ENCODE measurements at regions not wholly inside any gene's neighbourhood (a gene's known extent, or its start where the extent isn't known, plus 50 kb on each side); places are given as distances from the start of the nearest gene placed in this dataset.
"Not testable (repeated sequence)": the region's sequence is repeated elsewhere in the genome, so short reads cannot be mapped to it uniquely, and the experiment has no call there.

- Histone ChIP-seq H3K27ac (ENCODE audit: low read depth in 1 of 2, low read length in 1 of 2) (no peak overlapping the region), H3K4me3 (no peak overlapping the region), H3K9me3 (ENCODE audit: control insufficient read depth in 4 of 4, insufficient read depth in 3 of 4, low read length in 3 of 4) (no peaks in the 10 kb centered on the region), H3K4me1 (ENCODE audit: control insufficient read depth in 5 of 5, insufficient read depth in 5 of 5, low read length in 5 of 5) (no peaks in the 10 kb centered on the region), H3K36me3 (ENCODE audit: control insufficient read depth in 4 of 4, insufficient read depth in 4 of 4, low read length in 4 of 4) (no peaks in the 10 kb centered on the region), H3K27me3 (ENCODE audit: control insufficient read depth in 3 of 3, insufficient read depth in 3 of 3, low read length in 2 of 3) (no peaks in the 10 kb centered on the region), H3K9ac (ENCODE audit: insufficient read depth in 1 of 2, low read length in 2 of 2) (no peak overlapping the region)
- DNase-seq (no peak), ATAC-seq (ENCODE audit: insufficient read depth, low FRiP score) (no peak)
- WGBS, 2 donors = 54 to 59% methylated on average over 1 of the region's 1 CpG
- no peak for TF ChIP-seq CTCF (IDR thresholded peaks at IDR 0.05; ENCODE audit: control extremely low read depth, extremely low read depth)
These were observed 888.1 kb downstream of the TMEM121 start for GRCh38 chr14:106414464-106414863.

- Histone ChIP-seq H3K27me3 (ENCODE audit: control insufficient read depth in 3 of 3, insufficient read depth in 3 of 3, low read length in 2 of 3) (no peaks in the 10 kb centered on the region), H3K4me1 (ENCODE audit: control insufficient read depth in 5 of 5, insufficient read depth in 5 of 5, low read length in 5 of 5) (no peaks in the 10 kb centered on the region)
- no peak for TF ChIP-seq CTCF (IDR thresholded peaks at IDR 0.05; ENCODE audit: control extremely low read depth, extremely low read depth)
These were observed 891.1 kb downstream of the TMEM121 start for GRCh38 chr14:106417224-106418049.

GRCh38 chr14:106419376-106419965 lies 893.1 kb downstream of the TMEM121 start:
- DNase-seq (no peak), ATAC-seq (ENCODE audit: insufficient read depth, low FRiP score) (no peak)
- H3K9ac ChIP-seq (ENCODE audit: insufficient read depth in 1 of 2, low read length in 2 of 2) = no peak overlapping the region
- no peaks in the 10 kb centered on the region for H3K27me3 ChIP-seq (ENCODE audit: control insufficient read depth in 3 of 3, insufficient read depth in 3 of 3, low read length in 2 of 3)
- no peak overlapping the region for H3K27ac ChIP-seq (ENCODE audit: low read depth in 1 of 2, low read length in 1 of 2)
- peaks cover 0 to 3% (median 0%) of the 10 kb centered on the region in 4 donors for H3K9me3 ChIP-seq (ENCODE audit: control insufficient read depth in 4 of 4, insufficient read depth in 3 of 4, low read length in 3 of 4)
- no peak for TF ChIP-seq CTCF (IDR thresholded peaks at IDR 0.05; ENCODE audit: control extremely low read depth, extremely low read depth)
- H3K4me1 ChIP-seq (ENCODE audit: control insufficient read depth in 5 of 5, insufficient read depth in 5 of 5, low read length in 5 of 5) = no peaks in the 10 kb centered on the region
- H3K4me3 ChIP-seq = no peak overlapping the region
- WGBS, 2 donors = 19 to 48% methylated on average over 5 of the region's 5 CpGs
- no peaks in the 10 kb centered on the region for H3K36me3 ChIP-seq (ENCODE audit: control insufficient read depth in 4 of 4, insufficient read depth in 4 of 4, low read length in 4 of 4)

More at GRCh38 chr14:106417224-106418049, 891.1 kb downstream of the TMEM121 start:
- Histone ChIP-seq H3K27ac (ENCODE audit: low read depth in 1 of 2, low read length in 1 of 2) (no peak overlapping the region), H3K9ac (ENCODE audit: insufficient read depth in 1 of 2, low read length in 2 of 2) (no peak overlapping the region), H3K4me3 (no peak overlapping the region), H3K9me3 (ENCODE audit: control insufficient read depth in 4 of 4, insufficient read depth in 3 of 4, low read length in 3 of 4) (peaks cover 0 to 3% (median 0%) of the 10 kb centered on the region in 4 donors), H3K36me3 (ENCODE audit: control insufficient read depth in 4 of 4, insufficient read depth in 4 of 4, low read length in 4 of 4) (no peaks in the 10 kb centered on the region)
- ATAC-seq (ENCODE audit: insufficient read depth, low FRiP score) = peak; percentile 58
- WGBS, 2 donors = 67 to 77% methylated on average over 13 of the region's 13 CpGs
- DNase-seq = no peak

GRCh38 chr14:106421431-106422033 lies 895.1 kb downstream of the TMEM121 start:
- not testable (repeated sequence) for H3K36me3 ChIP-seq (ENCODE audit: control insufficient read depth in 4 of 4, insufficient read depth in 4 of 4, low read length in 4 of 4); DNase-seq; H3K9ac ChIP-seq (ENCODE audit: insufficient read depth in 1 of 2, low read length in 2 of 2); H3K4me1 ChIP-seq (ENCODE audit: control insufficient read depth in 5 of 5, insufficient read depth in 5 of 5, low read length in 5 of 5); H3K27ac ChIP-seq (ENCODE audit: low read depth in 1 of 2, low read length in 1 of 2); H3K9me3 ChIP-seq (ENCODE audit: control insufficient read depth in 4 of 4, insufficient read depth in 3 of 4, low read length in 3 of 4); H3K4me3 ChIP-seq; H3K27me3 ChIP-seq (ENCODE audit: control insufficient read depth in 3 of 3, insufficient read depth in 3 of 3, low read length in 2 of 3); ATAC-seq (ENCODE audit: insufficient read depth, low FRiP score)
- WGBS, 2 donors = 37 to 51% methylated on average over 19 to 20 of the region's 20 CpGs
